MCF 10A (cell line): ENCODE measurements at regions not wholly inside any gene's neighbourhood (a gene's known extent, or its start where the extent isn't known, plus 50 kb on each side); places are given as distances from the start of the nearest gene placed in this dataset.

Experiments used
- BruUV-seq: library from RNA; stranded (reverse); fragments of 400-500 nt; replicated peaks from 2 replicates; lab custom pipeline; 2021; lab: Mats Ljungman, UMichigan
- CTCF ChIA-PET: fragments of 300-600 bp; sonication (Branson Sonifier 250); formaldehyde crosslinking; extraction: SDS; loops from one replicate; lab custom pipeline; 2021; ENCODE audit warnings: antibody characterized with exemption, inconsistent platforms; lab: Yijun Ruan, JAX
- POLR2A ChIA-PET: fragments of 300-600, 350-650 bp; sonication (Branson Sonifier 250); formaldehyde crosslinking; extraction: SDS; loops from one replicate; lab custom pipeline; 2020; ENCODE audit warnings: antibody characterized with exemption, inconsistent platforms; lab: Yijun Ruan, JAX
- DNase-seq: peaks from one replicate; pipeline ENCODE4 v3.0.0-alpha.2; 2018; ENCODE audit not compliant: unreplicated experiment
- H3K27ac Mint-ChIP-seq: one replicate; pipeline ENCODE4 v1.8.0; 2022; ENCODE audit warnings: mild to moderate bottlenecking, low read depth, mixed read lengths; ENCODE audit not compliant: unreplicated experiment
- H3K27me3 Mint-ChIP-seq: one replicate; pipeline ENCODE4 v1.8.0; 2022; ENCODE audit warnings: mixed read lengths; ENCODE audit not compliant: insufficient read depth, unreplicated experiment
- H3K36me3 Mint-ChIP-seq: one replicate; pipeline ENCODE4 v1.8.0; 2022; ENCODE audit warnings: mild to moderate bottlenecking, moderate library complexity, mixed read lengths; ENCODE audit not compliant: insufficient read depth, unreplicated experiment
- H3K4me1 Mint-ChIP-seq: one replicate; pipeline ENCODE4 v1.8.0; 2022; ENCODE audit warnings: mixed read lengths; ENCODE audit not compliant: insufficient read depth, unreplicated experiment
- H3K4me3 Mint-ChIP-seq: one replicate; pipeline ENCODE4 v1.8.0; 2022; ENCODE audit warnings: mild to moderate bottlenecking, moderate library complexity, mixed read lengths; ENCODE audit not compliant: unreplicated experiment
- H3K9me3 Mint-ChIP-seq: one replicate; pipeline ENCODE4 v1.8.0; 2022; ENCODE audit warnings: mixed read lengths; ENCODE audit not compliant: unreplicated experiment
- CTCF ChIP-seq: fragments of 200-600 bp; IDR thresholded peaks from one replicate; pipeline ENCODE4 v1.8.0; 2022; ENCODE audit warnings: antibody characterized with exemption, mild to moderate bottlenecking; ENCODE audit not compliant: unreplicated experiment
- intact Hi-C: fragments of 100-400 bp; cut with micrococcal nuclease; formaldehyde crosslinking; loops from 2 replicates; pipeline ENCODE4 v1.14.1; 2022

DNA sequence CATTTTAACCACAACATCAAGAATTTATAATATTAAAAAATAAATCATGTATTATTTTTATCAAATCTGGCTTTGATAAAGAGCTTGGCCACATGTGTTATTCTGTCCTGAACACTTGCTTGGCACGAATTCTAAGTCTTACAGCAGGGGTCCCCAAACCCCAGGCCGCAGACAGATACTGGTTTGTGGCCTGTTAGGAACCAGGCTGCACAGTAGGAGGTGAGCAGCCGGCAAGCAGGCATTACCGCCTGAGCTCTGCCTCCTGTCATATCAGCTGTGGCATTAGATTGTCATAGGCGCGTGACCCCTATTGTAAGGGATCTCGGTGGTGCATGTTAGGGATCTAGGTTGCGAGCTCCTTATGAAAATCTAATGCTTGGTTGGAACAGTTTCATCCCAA, 127.6 kb upstream of the IVNS1ABP start:
- no TSS peak for BruUV-seq
- ChIA-PET POLR2A (interaction anchor here (0.7 kb wide), 1 partner anchor 149 kb away, joined by 3 read pairs; no protein-coding TSS in a partner anchor), CTCF (interaction anchor here (0.6 to 1.2 kb wide), 4 partner anchors 13 to 970 kb away, joined by 3 to 6 read pairs (median 3); no protein-coding TSS in a partner anchor)
- Mint-ChIP-seq H3K9me3 (no peaks in the 10 kb centered on the region), H3K4me1 (peaks cover 10% of the 10 kb centered on the region), H3K27me3 (no peaks in the 10 kb centered on the region), H3K4me3 (no peak overlapping the region), H3K27ac (no peak overlapping the region), H3K36me3 (no peaks in the 10 kb centered on the region)
- TF ChIP-seq CTCF = no peak
- no peak for DNase-seq
- intact Hi-C loops = no loop called here

- no peak for DNase-seq
- no peak overlapping the region for H3K27ac Mint-ChIP-seq
- BruUV-seq = no TSS peak
- H3K4me3 Mint-ChIP-seq = no peak overlapping the region
- peaks cover 10% of the 10 kb centered on the region for H3K4me1 Mint-ChIP-seq
- no peak for TF ChIP-seq CTCF
- ChIA-PET CTCF (interaction anchor here (0.6 to 1.6 kb wide), 3 partner anchors 10 to 124 kb away, joined by 3 to 5 read pairs (median 4); no protein-coding TSS in a partner anchor), POLR2A (interaction anchor here (0.6 to 1.8 kb wide), 2 partner anchors 9 to 204 kb away, joined by 3 to 5 read pairs; no protein-coding TSS in a partner anchor)
- no peaks in the 10 kb centered on the region for H3K27me3 Mint-ChIP-seq
- no peaks in the 10 kb centered on the region for H3K36me3 Mint-ChIP-seq
- no peaks in the 10 kb centered on the region for H3K9me3 Mint-ChIP-seq
- intact Hi-C loops = no loop called here
Measured at GRCh38 chr1:185442050-185442449, 125.0 kb upstream of the IVNS1ABP start.

- Mint-ChIP-seq H3K4me3 (no peak overlapping the region), H3K9me3 (no peaks in the 10 kb centered on the region), H3K36me3 (no peaks in the 10 kb centered on the region), H3K4me1 (peaks cover 10% of the 10 kb centered on the region), H3K27me3 (no peaks in the 10 kb centered on the region), H3K27ac (no peak overlapping the region)
- no TSS peak for BruUV-seq
- ChIA-PET POLR2A (interaction anchor here (0.6 to 1.8 kb wide), 2 partner anchors 9 to 205 kb away, joined by 3 to 5 read pairs; no protein-coding TSS in a partner anchor), CTCF (interaction anchor here (0.5 to 1.6 kb wide), 2 partner anchors 42 to 123 kb away, joined by 3 to 5 read pairs; no protein-coding TSS in a partner anchor)
- DNase-seq = peak; percentile 74
- intact Hi-C loops = no loop called here
- no peak for TF ChIP-seq CTCF
Measured at GRCh38 chr1:185441605-185442004, 124.6 kb upstream of the IVNS1ABP start.

DNA sequence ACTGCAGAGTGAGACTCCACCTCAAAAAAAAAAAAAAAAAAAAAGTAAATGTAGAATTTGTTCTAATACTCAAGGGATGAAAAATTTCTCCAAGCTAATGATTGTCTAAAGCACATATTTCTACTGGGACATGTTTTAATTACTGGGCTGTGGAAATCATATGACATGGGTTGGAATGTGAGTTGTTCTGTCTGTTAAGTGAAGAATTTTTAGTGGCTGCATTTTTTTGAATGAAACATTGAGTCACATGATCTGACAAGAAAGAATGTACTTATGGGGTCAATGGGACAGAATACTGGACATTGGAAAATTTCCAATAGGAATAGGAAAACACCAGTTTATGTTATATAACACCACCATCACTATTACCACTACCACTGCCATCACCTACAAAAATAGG, 123.8 kb upstream of the IVNS1ABP start:
- Mint-ChIP-seq H3K4me3 (no peak overlapping the region), H3K27me3 (no peaks in the 10 kb centered on the region), H3K36me3 (no peaks in the 10 kb centered on the region), H3K9me3 (no peaks in the 10 kb centered on the region), H3K27ac (no peak overlapping the region), H3K4me1 (peaks cover 10% of the 10 kb centered on the region)
- CTCF ChIA-PET = interaction anchor here (0.6 kb wide), 1 partner anchor 41 kb away, joined by 3 read pairs; no protein-coding TSS in a partner anchor
- POLR2A ChIA-PET = interaction anchor here (0.7 to 2.9 kb wide), 6 partner anchors 9 to 205 kb away, joined by 3 to 21 read pairs (median 5); partner anchors contain the start of gene IVNS1ABP
- no peak for DNase-seq
- intact Hi-C loops = no loop called here
- BruUV-seq = no TSS peak
- no peak for TF ChIP-seq CTCF
